ENCODE measurements at regions not wholly inside any gene's neighbourhood (a gene's known extent, or its start where the extent isn't known, plus 50 kb on each side); places are given as distances from the start of the nearest gene placed in this dataset.

DNA sequence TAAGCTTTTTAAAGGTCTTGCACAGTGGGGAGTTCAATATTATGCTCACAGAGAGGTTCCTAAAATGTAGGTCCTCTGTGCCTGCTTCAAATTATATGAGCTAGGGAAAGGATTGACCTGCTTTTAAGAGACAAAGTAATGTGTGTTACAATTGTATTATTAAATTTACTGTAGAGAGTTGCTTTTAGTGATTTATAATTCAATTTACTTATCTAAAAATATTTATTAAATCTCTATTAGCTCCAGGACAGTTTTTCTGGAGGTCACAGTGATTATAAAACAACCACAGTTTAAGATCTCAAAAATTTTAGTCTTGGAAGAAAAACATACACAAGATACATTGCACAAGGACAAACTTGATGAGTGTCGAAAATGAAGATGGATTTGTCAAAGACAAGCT lies 665.7 kb upstream of the ARPP21 start:
- no peak for DNase-seq (ENCODE audit: low spot score)

DNA sequence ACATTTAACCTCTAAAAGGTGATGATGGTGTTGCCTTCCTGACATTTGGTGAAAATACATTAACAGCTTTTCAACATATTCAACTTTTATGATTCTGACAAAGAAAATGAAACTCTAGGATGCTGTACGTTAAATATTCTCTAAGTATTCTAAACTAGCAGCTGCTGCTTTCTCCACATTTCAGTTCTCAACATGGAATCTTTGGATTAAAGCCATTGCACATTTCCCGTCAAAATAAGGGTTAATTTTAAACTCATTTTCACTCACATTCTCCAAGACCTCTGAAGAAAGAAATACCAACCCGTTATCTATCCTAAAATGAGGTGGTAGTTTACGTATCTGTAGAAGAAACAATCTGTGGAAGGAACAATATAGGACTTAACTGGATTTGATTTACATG lies 655.7 kb upstream of the ARPP21 start:
- DNase-seq (ENCODE audit: low spot score), result no peak

DNA sequence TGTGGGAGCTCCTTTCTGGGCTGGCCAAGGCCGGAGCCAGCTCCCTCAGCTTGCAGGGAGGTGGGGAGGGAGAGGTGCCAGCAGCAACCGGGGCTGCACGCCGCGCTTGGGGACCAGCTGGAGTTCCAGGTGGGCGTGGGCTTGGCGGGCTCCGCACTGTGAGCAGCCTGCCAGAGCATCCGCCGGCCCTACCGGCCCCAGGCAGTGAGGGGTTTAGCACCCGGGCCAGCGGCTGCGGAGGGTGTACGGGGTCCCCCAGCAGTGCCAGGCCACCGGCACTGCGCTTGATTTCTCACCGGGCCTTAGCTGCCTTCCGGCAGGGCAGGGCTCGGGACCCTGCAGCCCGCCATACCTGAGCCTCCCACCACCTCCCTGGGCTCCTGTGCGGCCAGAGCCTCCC lies 651.0 kb upstream of the ARPP21 start:
- no peak for DNase-seq (ENCODE audit: low spot score)

DNA sequence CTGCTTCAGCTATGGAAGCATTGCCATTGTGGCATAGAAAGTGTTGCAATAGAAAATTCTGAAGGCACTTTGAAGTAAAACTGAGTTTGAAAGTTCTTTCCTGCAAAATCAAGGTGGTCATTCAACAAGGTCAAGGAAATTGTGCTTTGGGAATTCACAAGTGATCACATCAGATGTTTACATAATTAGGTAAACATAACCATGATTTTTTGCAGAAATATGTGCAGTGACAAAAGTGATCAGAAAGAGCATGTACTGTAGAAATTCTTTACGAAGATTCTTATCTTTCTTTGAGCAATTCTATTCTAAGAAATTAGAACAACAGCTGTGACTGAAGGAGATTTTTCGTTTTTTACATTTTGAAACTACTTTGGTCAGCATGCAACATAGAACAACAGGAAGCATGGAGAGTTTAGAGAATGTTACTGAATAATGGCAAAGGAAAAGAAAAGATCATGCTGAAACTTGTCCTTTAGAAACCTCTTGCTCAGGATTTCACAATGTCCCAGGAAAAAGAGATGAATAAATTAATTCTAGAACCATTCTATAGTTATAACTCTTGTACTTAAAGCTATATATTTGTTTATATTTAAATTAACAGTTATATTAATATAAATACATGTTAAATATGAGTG lies 643.4 kb upstream of the ARPP21 start:
- DNase-seq (ENCODE audit: low spot score), result no peak

DNA sequence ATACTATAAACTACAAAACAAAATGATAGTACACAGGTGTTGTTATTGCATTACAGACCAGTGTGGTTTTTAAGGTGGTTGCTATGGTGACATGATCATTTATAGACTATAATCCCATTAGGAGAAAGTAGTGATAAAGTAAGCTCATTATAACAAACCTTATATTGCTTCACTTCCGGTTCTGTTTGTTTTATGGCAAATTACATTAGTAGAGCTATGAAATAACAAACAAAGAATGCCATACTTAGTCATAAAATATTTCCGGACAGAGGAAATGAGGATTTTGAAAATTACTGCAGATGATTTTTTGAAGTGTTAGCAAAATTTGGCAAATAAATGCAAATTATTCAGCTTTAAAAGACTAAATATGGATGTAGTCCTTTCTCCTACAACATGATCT lies 640.4 kb upstream of the ARPP21 start:
- no peak for DNase-seq (ENCODE audit: low spot score)

DNA sequence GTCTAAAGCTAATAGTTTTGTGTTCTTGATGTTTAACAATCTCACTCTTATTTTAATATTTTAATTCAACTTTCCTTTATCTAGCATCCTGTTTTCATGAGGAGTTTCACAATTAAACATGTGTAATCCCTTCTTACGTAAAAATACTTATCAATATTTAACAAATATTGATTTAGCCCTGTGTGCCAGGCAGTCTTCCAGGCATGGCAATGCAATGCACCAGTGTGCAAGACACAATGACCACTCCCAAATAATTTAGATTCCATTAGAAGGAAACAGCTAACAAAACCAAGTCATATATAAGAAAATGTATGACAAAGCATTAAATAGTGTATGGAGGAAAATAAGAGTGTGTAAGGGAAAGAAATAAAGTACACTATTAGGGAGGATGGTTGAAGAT lies 627.1 kb upstream of the ARPP21 start:
- DNase-seq (ENCODE audit: low spot score), result no peak

DNA sequence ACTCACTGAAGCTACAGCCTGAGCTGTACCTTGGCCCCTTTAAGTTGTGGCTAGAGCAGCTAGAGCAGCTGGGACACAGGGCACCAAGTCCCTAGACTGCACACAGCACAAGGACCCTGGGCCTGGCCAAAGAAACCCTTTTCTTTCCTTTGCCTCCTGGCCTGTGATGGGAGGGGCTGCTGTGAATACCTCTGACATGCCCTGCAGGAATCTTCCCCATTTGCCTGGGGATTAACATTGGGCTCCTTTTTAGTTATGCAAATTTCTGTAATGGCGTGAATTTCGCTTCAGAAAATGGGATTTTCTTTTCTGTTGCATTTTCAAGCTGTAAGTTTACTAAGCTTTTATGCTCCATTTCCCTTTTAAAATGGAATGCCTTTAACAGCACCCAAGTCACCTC lies 611.2 kb upstream of the ARPP21 start:
- no peak for DNase-seq (ENCODE audit: low spot score)

DNA sequence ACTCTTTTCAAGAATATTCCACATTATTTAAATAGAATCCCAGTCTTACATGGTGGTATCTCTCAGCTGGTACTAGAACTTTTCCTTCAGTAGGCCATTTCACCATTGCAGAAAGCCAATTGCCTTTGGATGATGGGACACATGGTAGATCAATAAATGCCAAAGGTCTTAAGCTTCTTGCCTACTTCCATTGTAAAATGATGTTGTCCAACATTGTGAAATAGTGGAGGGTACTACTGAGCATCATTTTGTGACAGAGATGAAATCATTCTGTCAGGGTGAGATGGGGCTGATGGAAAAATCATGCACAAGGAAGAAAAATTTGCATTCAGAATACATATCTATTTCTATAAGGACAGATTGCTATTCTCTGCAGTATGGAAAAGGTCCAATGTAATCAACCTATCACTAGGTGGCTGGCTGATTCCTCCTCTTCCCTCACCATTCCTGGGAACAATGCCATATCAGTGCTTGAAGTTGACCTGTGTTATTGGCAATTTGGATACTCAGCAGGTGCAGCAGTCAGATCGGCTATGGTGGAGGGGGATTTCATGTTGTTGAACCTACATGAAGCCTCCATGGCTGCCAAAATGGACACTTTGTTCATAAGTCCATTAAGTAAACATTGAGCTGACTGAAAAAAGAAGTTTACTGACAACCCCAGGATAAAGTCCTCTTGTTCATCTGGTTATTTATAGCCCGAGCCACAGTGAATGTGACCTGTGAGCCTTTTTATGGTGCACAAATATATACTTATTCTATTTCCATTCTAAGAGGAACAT lies 596.9 kb upstream of the ARPP21 start:
- DNase-seq (ENCODE audit: low spot score), result no peak

DNA sequence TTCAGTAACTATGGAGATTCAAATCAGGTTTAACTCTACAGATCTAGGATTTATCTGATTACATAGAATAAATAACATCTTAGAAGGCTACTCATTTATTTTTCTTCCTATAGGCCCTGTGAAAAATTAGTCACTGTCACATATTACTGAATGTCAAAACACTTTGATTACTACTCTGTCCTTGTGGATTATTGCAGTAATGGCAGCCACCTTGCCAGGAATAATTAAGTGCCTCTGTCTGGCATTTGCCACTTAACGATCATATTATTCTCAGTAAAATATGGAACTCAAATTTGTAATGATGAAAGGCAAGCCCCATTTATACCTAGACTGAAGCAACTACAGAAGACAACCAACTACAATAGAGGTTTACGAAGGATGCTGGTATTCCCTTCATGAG lies 596.3 kb upstream of the ARPP21 start:
- no peak for DNase-seq (ENCODE audit: low spot score)

DNA sequence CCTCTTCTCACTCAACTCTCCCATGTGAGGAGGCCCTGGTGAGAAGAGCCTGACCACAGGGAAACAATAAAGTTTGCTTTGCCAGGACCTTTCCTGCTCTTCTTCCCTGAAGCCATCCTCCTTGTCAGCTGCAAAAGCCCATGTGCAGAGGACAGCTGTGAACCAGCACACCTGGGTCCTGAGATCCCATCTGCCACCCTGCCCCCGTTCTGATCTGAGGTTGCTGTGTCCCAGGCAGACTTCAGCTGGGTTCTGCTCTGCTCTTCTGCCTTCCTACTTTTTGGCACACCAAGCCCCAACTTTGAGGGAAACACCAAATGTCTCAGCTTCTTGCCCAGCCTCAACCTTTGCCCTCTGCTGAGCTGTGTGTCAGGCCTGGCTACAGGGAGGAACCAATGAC lies 595.1 kb upstream of the ARPP21 start:
- DNase-seq (ENCODE audit: low spot score), result no peak

DNA sequence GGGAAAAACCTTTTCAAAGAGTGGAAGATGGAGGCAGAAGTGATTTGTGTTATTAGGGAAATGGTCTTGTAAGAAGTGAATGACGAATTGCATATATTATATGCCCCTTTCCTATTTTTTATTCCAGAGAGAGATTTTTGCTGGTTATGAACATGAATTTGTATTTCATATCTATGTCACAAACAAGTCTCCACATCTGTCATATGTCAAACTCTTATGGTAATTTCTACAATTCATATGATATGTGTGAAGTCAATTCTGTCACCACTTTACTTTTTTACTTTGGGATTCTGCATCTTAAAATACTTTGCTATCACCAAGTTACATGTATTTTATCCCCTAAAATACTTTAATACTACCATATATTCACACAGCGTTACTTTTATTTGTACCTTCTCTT lies 594.2 kb upstream of the ARPP21 start:
- no peak for DNase-seq (ENCODE audit: low spot score)

DNA sequence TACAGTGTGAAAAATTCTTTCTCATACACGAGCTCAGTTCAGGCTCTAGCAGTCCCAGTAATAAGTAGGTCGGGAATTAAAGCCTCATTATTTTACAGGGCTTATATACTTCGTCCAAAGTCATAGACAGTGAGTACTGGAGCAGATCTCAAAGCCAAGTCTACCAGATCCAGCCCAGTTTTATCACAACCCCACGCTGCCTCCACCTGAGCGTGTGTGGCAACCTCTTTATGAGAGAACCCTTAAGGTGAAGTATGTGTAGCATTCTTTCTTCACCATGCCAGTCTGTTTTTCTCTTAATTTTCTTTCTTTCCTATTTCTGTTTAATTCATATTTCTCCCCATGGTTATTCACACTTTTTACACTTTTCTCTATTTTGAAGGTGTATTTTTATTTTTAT lies 574.6 kb upstream of the ARPP21 start:
- DNase-seq (ENCODE audit: low spot score), result no peak

DNA sequence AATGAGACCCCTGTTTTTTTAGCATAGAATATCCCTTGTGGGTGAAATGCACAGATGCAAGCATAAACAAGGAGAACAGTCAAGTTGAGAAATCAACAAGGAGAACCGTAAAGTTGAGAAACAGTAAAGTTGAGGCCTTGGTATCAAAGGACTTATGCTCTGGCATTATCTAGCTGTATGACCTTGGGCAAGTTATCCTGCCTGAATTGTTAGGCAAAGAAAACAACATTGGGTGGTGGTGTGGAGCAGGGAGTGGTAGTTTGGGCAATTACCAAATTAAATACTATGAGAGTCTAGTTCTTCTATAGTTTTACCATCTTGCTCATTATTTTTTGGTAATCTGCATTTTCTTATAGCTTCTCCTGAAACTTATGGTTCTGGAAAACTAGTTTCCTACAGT lies 573.4 kb upstream of the ARPP21 start:
- DNase-seq (ENCODE audit: low spot score), result no peak

DNA sequence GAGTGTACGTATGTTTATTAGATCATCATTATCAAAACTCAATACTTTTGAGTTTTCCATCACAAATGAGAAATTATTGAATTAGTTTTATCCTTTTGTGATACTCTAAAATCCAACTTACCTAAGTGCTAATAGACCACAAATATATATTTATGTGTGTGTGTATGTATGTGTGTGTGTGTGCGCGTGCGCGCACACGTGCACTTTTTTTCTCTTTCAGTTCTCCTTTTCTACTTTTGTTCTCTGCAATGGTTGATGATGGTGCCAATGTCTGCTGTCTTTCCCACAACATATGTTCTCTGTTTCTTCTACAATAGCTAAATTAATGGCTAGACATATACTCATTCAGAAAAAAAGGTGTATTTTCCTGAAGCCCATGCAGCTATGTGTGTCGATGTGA lies 571.6 kb upstream of the ARPP21 start:
- DNase-seq (ENCODE audit: low spot score), result no peak

DNA sequence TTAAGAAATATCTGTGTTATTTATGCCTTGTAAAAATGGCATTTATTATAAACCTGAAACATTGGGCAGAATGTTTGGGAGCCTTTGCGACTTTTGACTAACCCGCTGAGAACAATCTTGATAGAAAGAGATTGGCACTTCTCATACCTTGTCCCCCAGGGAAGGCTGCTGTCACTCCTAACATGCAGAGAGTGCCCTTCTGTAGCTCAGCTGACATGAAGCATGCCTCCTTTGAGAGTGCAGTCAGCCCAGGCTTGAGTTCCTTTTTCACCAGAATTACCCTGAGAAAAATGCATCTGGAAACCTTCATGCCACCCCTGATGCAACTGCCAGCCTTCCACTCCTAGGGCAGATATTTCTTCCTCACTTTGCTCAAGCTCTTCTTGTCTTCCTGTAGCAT lies 569.2 kb upstream of the ARPP21 start:
- DNase-seq (ENCODE audit: low spot score), result no peak

DNA sequence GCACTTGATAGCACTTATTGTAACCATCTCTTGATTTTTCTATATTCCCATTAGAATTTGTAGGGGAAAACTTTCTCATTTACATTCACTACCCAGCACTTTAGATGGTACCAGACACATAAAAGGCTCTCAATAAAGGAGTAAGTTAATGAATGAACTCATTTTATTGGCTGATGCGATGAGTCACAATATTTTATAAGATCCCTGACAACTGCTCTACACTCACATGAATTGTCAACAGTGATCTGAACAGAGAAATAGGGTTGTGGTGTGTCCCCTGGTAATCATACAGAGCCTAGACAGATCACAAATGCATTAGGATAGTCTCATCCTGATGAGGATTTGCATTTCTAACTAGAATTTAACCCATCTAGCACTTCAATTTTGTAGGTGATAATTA lies 567.6 kb upstream of the ARPP21 start:
- DNase-seq (ENCODE audit: low spot score), result no peak

DNA sequence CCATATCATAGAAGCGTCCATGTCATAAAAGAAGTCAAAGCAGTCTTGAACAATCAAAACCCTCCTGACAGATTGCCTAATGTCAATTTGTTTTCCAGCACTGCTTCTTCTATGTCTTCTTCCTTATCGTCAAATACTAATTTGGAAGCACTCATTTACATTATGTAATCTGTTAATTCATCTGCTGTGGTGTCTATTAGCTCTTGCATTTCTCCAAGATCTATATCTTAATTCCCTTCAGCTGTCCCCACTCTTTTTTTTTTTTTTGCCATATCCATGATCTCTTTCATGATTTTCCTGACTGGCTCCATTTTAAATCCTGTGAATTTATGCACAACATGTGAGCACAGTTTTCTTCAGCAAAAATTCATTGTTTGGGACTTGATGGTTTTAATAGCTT lies 560.5 kb upstream of the ARPP21 start:
- no peak for DNase-seq (ENCODE audit: low spot score)

DNA sequence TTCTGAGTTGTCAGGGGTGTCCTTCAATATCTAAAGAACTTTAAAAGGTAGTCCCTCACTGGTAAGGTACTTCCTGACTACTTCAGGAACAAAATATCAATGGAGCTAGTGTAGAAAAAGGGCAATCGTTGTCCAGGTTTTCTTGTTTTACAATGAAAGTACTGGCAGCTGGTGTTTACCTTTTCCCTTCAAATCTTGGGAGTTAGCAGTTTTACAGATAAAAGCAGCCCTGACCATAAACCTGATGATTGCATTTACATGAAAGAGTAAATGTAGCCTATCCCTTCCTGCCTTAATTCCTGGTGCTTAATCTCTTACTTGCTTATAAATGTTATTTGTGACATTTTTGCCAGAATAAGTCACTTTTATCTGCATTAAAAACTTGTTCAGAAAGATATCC lies 559.9 kb upstream of the ARPP21 start:
- DNase-seq (ENCODE audit: low spot score), result no peak

DNA sequence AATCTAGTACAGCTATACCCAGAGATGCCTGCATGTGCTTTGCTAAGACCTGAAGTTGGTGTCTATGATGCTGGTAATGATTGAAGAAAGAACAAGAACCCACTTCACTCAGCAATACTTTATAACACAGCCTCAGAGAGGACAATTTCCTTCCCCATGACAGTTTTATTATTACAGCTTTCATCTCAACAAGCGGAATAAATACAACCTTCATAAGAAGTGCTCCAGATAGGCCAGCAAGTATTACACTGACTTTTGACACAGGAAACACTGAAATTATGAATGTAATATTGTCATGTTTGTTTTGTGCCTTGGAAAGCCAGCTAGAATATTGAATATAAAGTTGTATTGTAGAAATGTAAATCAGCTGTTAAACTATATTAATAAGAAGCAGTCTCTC lies 557.4 kb upstream of the ARPP21 start:
- no peak for DNase-seq (ENCODE audit: low spot score)

DNA sequence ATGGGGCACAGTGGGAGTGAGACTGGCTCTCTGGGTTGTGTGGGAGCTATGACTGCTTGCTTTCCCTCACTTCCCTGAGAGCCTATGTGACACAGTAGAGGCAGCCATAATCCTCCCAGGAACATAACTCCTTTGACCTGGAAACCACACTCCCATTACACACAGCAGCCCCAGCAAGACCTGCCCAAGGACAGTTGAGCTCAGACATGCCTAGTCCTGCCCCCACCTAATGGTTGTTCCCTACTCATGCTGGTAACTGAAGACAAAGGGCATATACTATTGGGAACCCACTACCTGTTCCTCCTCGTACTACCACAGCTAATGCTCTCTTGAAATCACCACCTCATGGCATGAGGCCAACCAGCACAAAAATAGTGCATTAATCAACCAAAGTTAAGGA lies 550.4 kb upstream of the ARPP21 start:
- DNase-seq (ENCODE audit: low spot score), result no peak

DNA sequence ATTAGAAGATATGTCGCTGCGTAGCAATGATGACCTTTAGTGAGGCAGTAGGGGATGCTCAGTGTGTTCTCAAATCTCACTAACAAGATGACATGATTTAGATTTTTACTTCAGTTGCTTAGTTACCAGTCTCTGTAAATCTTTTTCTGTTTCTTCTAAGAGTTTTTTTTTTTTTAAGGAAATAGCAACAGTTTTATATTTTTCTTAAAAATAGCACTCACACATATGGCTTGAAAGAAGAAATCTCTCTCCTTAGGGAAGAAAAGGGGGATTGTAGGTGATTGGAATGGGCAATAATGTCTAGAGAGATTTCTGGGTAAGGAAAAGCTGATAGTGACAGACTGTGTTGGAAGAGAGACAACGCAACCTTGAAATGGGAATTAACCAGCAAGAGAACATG lies 524.6 kb upstream of the ARPP21 start:
- DNase-seq (ENCODE audit: low spot score), result no peak

DNA sequence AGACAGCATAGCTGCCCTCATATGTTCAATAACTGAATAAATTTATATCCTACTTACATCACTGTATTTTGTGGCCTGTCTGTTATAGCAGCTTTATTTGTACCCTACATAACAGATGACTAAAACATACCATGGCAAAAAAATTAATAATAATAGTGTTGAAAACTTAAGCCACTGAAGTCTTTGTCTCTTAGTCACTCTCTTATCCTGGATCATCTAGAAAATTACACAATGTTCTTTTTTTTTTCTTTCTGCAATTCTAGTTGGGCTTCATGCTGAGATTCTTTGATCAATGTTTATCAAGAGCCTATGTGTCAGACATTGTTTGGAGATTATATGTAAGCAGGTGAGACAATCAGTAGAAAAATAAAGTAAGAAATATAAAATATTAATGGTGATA lies 519.3 kb upstream of the ARPP21 start:
- DNase-seq (ENCODE audit: low spot score), result no peak

DNA sequence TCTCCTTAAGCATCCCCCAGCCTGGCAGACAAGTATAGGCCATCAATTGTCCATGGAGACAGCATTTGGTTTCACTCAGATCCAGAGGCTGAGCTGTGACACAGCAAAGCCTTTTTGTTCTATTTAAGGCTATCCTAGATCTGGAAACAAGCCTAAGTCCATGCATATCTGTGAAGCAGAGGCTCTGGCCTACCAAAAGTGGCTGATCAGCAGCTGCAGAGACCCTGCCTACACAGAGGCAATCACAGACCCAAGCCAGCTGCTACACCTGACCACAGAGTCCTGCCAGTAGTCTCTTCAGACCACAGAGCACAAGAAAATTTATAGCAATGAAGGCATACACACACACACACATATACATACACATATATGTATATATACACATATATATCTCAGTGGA lies 501.7 kb upstream of the ARPP21 start:
- DNase-seq (ENCODE audit: low spot score), result no peak

DNA sequence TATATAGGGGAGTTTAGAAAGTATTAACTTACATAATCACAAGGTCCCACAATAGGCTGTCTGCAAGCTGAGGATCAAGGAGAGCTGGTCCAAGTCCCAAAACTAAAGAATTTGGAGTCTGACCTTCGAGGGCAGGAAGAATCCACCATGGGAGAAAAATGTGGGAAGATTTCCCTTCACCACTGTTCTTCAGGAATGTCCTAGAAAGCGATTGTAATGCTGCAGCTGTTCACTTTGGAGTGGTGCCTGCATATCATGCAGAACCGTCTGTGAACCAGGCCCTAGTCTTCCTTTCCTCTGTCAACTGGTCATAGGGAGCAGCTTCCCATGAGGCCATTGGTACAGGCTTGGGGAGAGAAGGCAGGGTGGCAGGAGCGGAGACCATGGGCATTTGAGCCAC lies 497.9 kb upstream of the ARPP21 start:
- no peak for DNase-seq (ENCODE audit: low spot score)
